SU-DHL-6 (cell line): ENCODE measurements at regions not wholly inside any gene's neighbourhood (a gene's known extent, or its start where the extent isn't known, plus 50 kb on each side); places are given as distances from the start of the nearest gene placed in this dataset.

Source experiments
- EZH2phosphoT487 ChIP-seq: fragments of 200-600 bp; sonication (generic), shearing (Covaris generic); conservative IDR thresholded peaks from 2 replicates; pipeline ENCODE4 v1.6.1; 2018; ENCODE audit warnings: mild to moderate bottlenecking, antibody characterized with exemption, low read length, moderate library complexity, mixed read lengths
- TF ChIP-seq, protein P1 (sequence below): fragments of 200-600 bp; sonication (generic); IDR thresholded peaks from one replicate; pipeline ENCODE4 v1.5.1; 2017; ENCODE audit warnings: antibody characterized with exemption, mild to moderate bottlenecking, low read length, moderate library complexity; ENCODE audit not compliant: insufficient read depth, poor library complexity, severe bottlenecking

DNA sequence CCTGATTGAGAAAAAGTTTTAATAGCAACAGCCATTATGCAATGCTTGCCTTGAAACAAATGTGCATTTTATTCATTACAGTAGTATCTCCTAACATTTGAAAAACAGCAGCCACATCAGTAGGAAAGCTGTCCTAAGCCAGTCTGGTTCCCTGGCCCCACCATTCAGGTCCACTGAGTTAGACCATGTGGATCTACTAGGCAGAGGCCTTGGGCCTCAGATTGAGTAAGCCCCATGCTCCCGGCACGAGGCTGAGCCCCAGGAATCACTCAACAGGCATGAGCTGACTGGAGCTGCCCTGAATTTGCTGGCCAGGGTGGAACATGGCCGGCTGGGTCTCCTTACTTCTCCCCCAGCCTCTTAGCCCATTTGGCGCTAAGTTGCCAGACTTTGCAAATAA lies 103.4 kb downstream of the ZFP36L2 start:
- TF ChIP-seq, protein P1, sequence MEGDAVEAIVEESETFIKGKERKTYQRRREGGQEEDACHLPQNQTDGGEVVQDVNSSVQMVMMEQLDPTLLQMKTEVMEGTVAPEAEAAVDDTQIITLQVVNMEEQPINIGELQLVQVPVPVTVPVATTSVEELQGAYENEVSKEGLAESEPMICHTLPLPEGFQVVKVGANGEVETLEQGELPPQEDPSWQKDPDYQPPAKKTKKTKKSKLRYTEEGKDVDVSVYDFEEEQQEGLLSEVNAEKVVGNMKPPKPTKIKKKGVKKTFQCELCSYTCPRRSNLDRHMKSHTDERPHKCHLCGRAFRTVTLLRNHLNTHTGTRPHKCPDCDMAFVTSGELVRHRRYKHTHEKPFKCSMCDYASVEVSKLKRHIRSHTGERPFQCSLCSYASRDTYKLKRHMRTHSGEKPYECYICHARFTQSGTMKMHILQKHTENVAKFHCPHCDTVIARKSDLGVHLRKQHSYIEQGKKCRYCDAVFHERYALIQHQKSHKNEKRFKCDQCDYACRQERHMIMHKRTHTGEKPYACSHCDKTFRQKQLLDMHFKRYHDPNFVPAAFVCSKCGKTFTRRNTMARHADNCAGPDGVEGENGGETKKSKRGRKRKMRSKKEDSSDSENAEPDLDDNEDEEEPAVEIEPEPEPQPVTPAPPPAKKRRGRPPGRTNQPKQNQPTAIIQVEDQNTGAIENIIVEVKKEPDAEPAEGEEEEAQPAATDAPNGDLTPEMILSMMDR: no peak
- TF ChIP-seq EZH2phosphoT487: no peak
